Coronary artery (tissue), 2 donors: ENCODE measurements at regions not wholly inside any gene's neighbourhood (a gene's known extent, or its start where the extent isn't known, plus 50 kb on each side); places are given as distances from the start of the nearest gene placed in this dataset.
A peak's percentile ranks its signal among the peaks of the same experiment; 100 is the strongest.

Experiments
- DNase-seq: peaks from one replicate; pipeline ENCODE4 v3.0.0-alpha.2; 2017; ENCODE audit warnings: low spot score
- H3K27ac ChIP-seq, 2 donors: fragments of 200-600 bp; sonication (generic); one replicate each; pipeline ENCODE4 v1.5.1; 2016 to 2019
- H3K4me3 ChIP-seq: fragments of 200-600 bp; sonication (generic); 2 replicates; pipeline ENCODE4 v1.5.1; 2016; ENCODE audit warnings: mild to moderate bottlenecking, moderate library complexity
- CTCF ChIP-seq: fragments of 200-600 bp; sonication (generic); IDR thresholded peaks from one replicate; pipeline ENCODE4 v1.5.1; 2019; ENCODE audit warnings: antibody characterized with exemption

- DNase-seq = no peak
- no peak overlapping the region for H3K4me3 ChIP-seq
Observed at GRCh38 chr5:37988454-37989046, 148.7 kb upstream of the GDNF start.

DNA sequence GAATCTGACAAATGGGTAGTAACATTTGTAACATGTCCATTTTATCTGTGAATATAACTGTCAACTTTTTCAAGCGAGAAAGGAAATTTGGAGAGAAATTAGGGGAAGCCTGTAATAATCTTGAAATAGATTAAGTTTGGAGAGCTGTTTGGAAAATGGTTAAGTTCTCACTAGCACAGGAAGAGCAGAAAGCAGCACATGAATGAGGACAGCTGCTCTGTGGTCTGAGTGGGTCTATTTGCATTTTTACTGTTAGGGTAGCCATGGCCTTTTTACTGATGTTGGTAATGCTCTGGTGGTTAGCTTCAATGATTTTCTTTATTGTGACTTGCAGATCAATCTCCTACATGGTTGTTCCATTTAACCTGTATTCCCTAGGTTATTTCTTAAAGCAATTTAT, 144.5 kb upstream of the GDNF start:
- DNase-seq = no peak
- Histone ChIP-seq H3K27ac (no peak overlapping the region), H3K4me3 (no peak overlapping the region)
- TF ChIP-seq CTCF = no peak

More at GRCh38 chr5:37988454-37989046, 148.7 kb upstream of the GDNF start:
- H3K27ac ChIP-seq = no peak overlapping the region
- TF ChIP-seq CTCF = no peak

GRCh38 chr5:37983463-37983862, 143.6 kb upstream of the GDNF start:
- no peak for DNase-seq
- Histone ChIP-seq H3K4me3 (no peak overlapping the region), H3K27ac (peak overlapping the region in 1 of 2 donors; percentile 22)
- no peak for TF ChIP-seq CTCF

DNA sequence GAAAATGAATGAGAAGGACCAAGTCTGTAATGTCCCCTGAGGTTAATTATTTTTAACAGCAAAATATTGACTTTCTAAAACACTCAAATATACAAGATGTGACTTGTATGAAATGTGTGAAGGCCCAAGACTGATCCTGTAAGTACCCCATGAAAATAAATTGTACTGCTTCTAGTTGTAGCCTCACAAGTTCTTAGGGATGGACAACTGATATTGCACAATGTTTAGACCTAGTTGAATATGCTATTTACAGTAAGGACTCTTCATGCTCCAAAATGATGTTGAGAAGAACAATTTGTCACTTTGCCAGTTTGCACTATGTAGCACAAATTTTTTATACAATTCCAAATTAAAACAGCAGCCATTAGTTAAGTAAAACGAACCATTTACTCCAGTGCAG, 139.7 kb upstream of the GDNF start:
- no peak for DNase-seq

DNA sequence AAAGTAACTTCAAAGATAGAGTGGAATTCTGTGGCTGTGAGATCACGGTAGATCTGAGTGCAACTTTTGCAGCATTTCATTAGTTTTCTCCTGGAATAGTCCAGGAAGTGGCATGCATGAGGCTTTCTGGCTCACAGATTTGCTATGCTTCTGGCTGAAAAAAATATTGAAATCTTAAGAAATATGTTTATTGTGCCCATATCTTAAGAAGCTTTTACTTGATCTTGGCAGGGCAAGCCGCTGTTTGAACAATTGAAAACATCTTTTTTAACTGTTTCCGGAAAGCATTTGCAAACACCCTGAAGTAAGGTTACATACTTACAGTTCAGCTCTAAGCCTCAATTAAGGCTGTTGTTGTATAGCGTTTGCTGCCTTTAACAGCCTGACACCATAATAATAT, 135.7 kb upstream of the GDNF start:
- no peak for DNase-seq
- no peak overlapping the region for H3K4me3 ChIP-seq
- no peak for TF ChIP-seq CTCF
- H3K27ac ChIP-seq = no peak overlapping the region

More for the DNA sequence above, 139.7 kb upstream of the GDNF start:
- H3K4me3 ChIP-seq = no peak overlapping the region
- TF ChIP-seq CTCF = no peak
- H3K27ac ChIP-seq = no peak overlapping the region

DNA sequence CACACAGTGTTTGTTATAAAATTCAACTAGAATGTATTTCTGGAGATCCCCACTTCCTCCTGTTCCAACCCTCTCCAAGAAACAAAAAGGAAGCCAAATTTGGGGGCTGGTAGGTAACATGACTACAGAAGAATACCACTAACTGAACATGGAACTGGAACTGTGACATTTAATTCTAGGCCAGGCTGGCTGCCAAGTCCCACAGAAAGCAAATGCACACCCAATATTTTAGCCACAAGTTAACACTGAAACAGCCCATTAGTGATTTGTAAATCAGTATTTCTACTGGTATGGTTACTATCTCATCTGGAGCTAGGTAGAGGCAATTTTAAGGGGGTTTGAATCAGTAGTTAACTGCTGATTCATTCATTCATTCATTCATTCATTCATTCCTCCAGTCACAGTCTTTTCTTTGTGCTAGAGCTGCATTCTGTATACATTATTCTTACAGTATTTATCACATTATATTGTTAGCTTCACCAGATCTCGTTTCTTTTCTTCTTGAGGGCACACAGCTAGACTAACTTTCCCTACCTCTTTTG, 131.7 kb upstream of the GDNF start:
- TF ChIP-seq CTCF = no peak

GRCh38 chr5:37966871-37967270, 127.0 kb upstream of the GDNF start:
- Histone ChIP-seq H3K27ac (no peak overlapping the region), H3K4me3 (no peak overlapping the region)
- no peak for DNase-seq
- TF ChIP-seq CTCF = no peak

More for the DNA sequence above, 131.7 kb upstream of the GDNF start:
- no peak overlapping the region for H3K27ac ChIP-seq
- H3K4me3 ChIP-seq = no peak overlapping the region
- DNase-seq = no peak
